GM19455 (cell line): ENCODE measurements at regions not wholly inside any gene's neighbourhood (a gene's known extent, or its start where the extent isn't known, plus 50 kb on each side); places are given as distances from the start of the nearest gene placed in this dataset.
"Not testable (repeated sequence)": the region's sequence is repeated elsewhere in the genome, so short reads cannot be mapped to it uniquely, and the experiment has no call there.

Source experiments
- ATAC-seq: cut with Tn5 transposase; IDR thresholded peaks from one replicate; pipeline ENCODE4 v1.9.1; 2021; ENCODE audit not compliant: unreplicated experiment

- ATAC-seq, result no peak
Observed at GRCh38 chr6:51213811-51214210, 395.1 kb downstream of the TFAP2B start.

- ATAC-seq, result no peak
Observed at GRCh38 chr6:51214442-51214841, 395.8 kb downstream of the TFAP2B start.

- ATAC-seq, result no peak
Observed at GRCh38 chr6:51218181-51218580, 399.5 kb downstream of the TFAP2B start.

GRCh38 chr6:51224580-51225240 is 406.0 kb downstream of the TFAP2B start:
- ATAC-seq, result not testable (repeated sequence)

- no peak for ATAC-seq
Observed at GRCh38 chr6:51241376-51241775, 422.7 kb downstream of the TFAP2B start.

- ATAC-seq, result no peak
Observed at GRCh38 chr6:51249798-51250197, 431.1 kb downstream of the TFAP2B start.

- ATAC-seq, result no peak
Observed at GRCh38 chr6:51250317-51250716, 431.6 kb downstream of the TFAP2B start.

GRCh38 chr6:51257938-51258337 is 439.3 kb downstream of the TFAP2B start:
- ATAC-seq, result no peak

GRCh38 chr6:51260003-51260402 is 441.3 kb downstream of the TFAP2B start:
- no peak for ATAC-seq

- no peak for ATAC-seq
Observed at GRCh38 chr6:51261691-51262090, 443.0 kb downstream of the TFAP2B start.

- ATAC-seq, result no peak
Observed at GRCh38 chr6:51265426-51265825, 446.8 kb downstream of the TFAP2B start.

- no peak for ATAC-seq
Observed at GRCh38 chr6:51266604-51267003, 447.9 kb downstream of the TFAP2B start.

- no peak for ATAC-seq
Observed at GRCh38 chr6:51268666-51269065, 450.0 kb downstream of the TFAP2B start.

GRCh38 chr6:51269876-51270275 is 451.2 kb downstream of the TFAP2B start:
- no peak for ATAC-seq

GRCh38 chr6:51271615-51272014 is 452.9 kb downstream of the TFAP2B start:
- no peak for ATAC-seq

- no peak for ATAC-seq
Observed at GRCh38 chr6:51273228-51273961, 454.7 kb downstream of the TFAP2B start.

GRCh38 chr6:51277474-51277873 is 458.8 kb downstream of the TFAP2B start:
- no peak for ATAC-seq

- ATAC-seq, result no peak
Observed at GRCh38 chr6:51282026-51282425, 463.4 kb downstream of the TFAP2B start.

GRCh38 chr6:51283723-51284355 is 465.2 kb downstream of the TFAP2B start:
- no peak for ATAC-seq

GRCh38 chr6:51285876-51286275 is 467.2 kb downstream of the TFAP2B start:
- ATAC-seq, result no peak

- ATAC-seq, result no peak
Observed at GRCh38 chr6:51289041-51289440, 470.4 kb downstream of the TFAP2B start.

- no peak for ATAC-seq
Observed at GRCh38 chr6:51292659-51293058, 474.0 kb downstream of the TFAP2B start.
